Testis (tissue), 2 donors: ENCODE measurements at regions not wholly inside any gene's neighbourhood (a gene's known extent, or its start where the extent isn't known, plus 50 kb on each side); places are given as distances from the start of the nearest gene placed in this dataset.

Source experiments
- CTCF ChIP-seq, 3 experiments: fragments of 450-650 bp in 2 of 3; fragments of 200-600 bp in 1 of 3; sonication (generic) in 1 of 3; IDR thresholded peaks; one replicate each; pipeline ENCODE4 v1.5.1; 2016 to 2019; ENCODE audit warnings: antibody characterized with exemption in 3 of 3, mild to moderate bottlenecking in 2 of 3, moderate library complexity in 1 of 3
- POLR2A ChIP-seq: fragments of 450-650 bp; IDR thresholded peaks from one replicate; pipeline ENCODE4 v1.6.1; 2017; ENCODE audit warnings: antibody characterized with exemption, mild to moderate bottlenecking, moderate library complexity

- TF ChIP-seq CTCF (IDR thresholded peaks at IDR 0.05) (no peak), POLR2A (no peak)
Measured at GRCh38 chr12:105706973-105707334, 376.5 kb downstream of the C12orf75 start.
